ENCODE measurements at regions not wholly inside any gene's neighbourhood (a gene's known extent, or its start where the extent isn't known, plus 50 kb on each side); places are given as distances from the start of the nearest gene placed in this dataset.

- no peak overlapping the region for H3K4me3 Mint-ChIP-seq
- no peaks in the 10 kb centered on the region for H3K27me3 Mint-ChIP-seq (ENCODE audit: low read depth)
Observed at GRCh38 chr14:43147485-43147884, 1359.6 kb downstream of the FSCB start.

GRCh38 chr14:43145361-43145760, 1361.7 kb downstream of the FSCB start:
- H3K36me3 Mint-ChIP-seq (ENCODE audit: low read depth), result no peaks in the 10 kb centered on the region
- H3K9me3 Mint-ChIP-seq, result no peaks in the 10 kb centered on the region
- TF ChIP-seq CTCF (conservative IDR thresholded peaks at IDR 0.05), result no peak
- no peak for DNase-seq (ENCODE audit: low read depth, low spot score)
- H3K27ac Mint-ChIP-seq (ENCODE audit: unreplicated experiment), result no peak overlapping the region
- no peak overlapping the region for H3K4me3 Mint-ChIP-seq
- H3K27me3 Mint-ChIP-seq (ENCODE audit: low read depth), result no peaks in the 10 kb centered on the region
- no peaks in the 10 kb centered on the region for H3K4me1 Mint-ChIP-seq

More at GRCh38 chr14:43147485-43147884, 1359.6 kb downstream of the FSCB start:
- no peak for TF ChIP-seq CTCF (conservative IDR thresholded peaks at IDR 0.05)
- no peak for DNase-seq (ENCODE audit: low read depth, low spot score)
- H3K4me1 Mint-ChIP-seq, result no peaks in the 10 kb centered on the region
- no peaks in the 10 kb centered on the region for H3K36me3 Mint-ChIP-seq (ENCODE audit: low read depth)
- no peaks in the 10 kb centered on the region for H3K9me3 Mint-ChIP-seq
- H3K27ac Mint-ChIP-seq (ENCODE audit: unreplicated experiment), result no peak overlapping the region

DNA sequence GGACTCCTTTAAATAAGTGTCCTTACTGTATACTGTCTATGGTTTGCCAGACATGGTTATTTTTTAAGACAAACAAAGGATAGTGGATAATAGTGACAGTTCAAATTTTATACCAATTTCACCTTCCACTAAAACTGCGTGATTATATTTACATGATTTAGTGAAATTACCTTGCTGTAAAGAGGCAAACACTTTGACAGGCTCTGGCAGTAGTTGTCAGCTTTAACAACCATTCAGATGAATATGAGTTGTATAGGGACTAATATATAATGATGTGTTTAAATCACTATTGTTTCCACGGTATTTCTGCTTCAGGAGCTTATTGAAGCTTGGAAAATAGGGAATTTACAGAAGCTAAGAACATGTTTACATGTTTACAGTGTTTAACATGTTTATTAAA, 1364.0 kb downstream of the FSCB start:
- no peaks in the 10 kb centered on the region for H3K4me1 Mint-ChIP-seq
- DNase-seq (ENCODE audit: low read depth, low spot score), result no peak
- H3K27me3 Mint-ChIP-seq (ENCODE audit: low read depth), result no peaks in the 10 kb centered on the region
- H3K27ac Mint-ChIP-seq (ENCODE audit: unreplicated experiment), result no peak overlapping the region
- no peaks in the 10 kb centered on the region for H3K36me3 Mint-ChIP-seq (ENCODE audit: low read depth)
- peaks cover 3% of the 10 kb centered on the region for H3K9me3 Mint-ChIP-seq
- TF ChIP-seq CTCF (conservative IDR thresholded peaks at IDR 0.05), result no peak
- H3K4me3 Mint-ChIP-seq, result no peak overlapping the region

- H3K4me3 Mint-ChIP-seq, result no peak overlapping the region
- no peaks in the 10 kb centered on the region for H3K4me1 Mint-ChIP-seq
Observed at GRCh38 chr14:43141636-43142191, 1365.4 kb downstream of the FSCB start.

DNA sequence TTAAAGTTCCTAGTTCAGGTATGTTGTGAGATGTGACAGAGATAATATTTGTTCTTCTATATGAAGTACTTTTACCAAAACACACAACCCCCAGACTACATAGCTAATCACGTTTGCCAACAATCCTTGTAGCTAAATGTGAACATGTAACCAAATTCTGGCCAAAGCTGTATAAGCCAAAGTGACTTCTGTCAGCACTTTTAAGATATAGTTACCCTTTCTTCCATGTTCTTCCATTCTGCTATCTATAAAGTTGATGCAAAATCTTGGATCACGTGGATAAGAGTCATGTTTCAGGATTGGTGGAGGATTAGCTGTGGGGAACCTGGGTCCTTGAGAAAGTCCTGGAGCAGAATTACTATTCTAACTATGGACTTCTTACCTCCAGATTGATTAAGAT, 1366.6 kb downstream of the FSCB start:
- no peak for DNase-seq (ENCODE audit: low read depth, low spot score)
- H3K4me1 Mint-ChIP-seq, result no peaks in the 10 kb centered on the region
- no peak for TF ChIP-seq CTCF (conservative IDR thresholded peaks at IDR 0.05)
- H3K36me3 Mint-ChIP-seq (ENCODE audit: low read depth), result no peaks in the 10 kb centered on the region
- H3K4me3 Mint-ChIP-seq, result no peak overlapping the region
- H3K9me3 Mint-ChIP-seq, result peaks cover 3% of the 10 kb centered on the region
- no peaks in the 10 kb centered on the region for H3K27me3 Mint-ChIP-seq (ENCODE audit: low read depth)
- H3K27ac Mint-ChIP-seq (ENCODE audit: unreplicated experiment), result no peak overlapping the region

More at GRCh38 chr14:43141636-43142191, 1365.4 kb downstream of the FSCB start:
- peaks cover 3% of the 10 kb centered on the region for H3K9me3 Mint-ChIP-seq
- H3K36me3 Mint-ChIP-seq (ENCODE audit: low read depth), result no peaks in the 10 kb centered on the region
- TF ChIP-seq CTCF (conservative IDR thresholded peaks at IDR 0.05), result no peak
- H3K27ac Mint-ChIP-seq (ENCODE audit: unreplicated experiment), result no peak overlapping the region
- DNase-seq (ENCODE audit: low read depth, low spot score), result no peak
- H3K27me3 Mint-ChIP-seq (ENCODE audit: low read depth), result no peaks in the 10 kb centered on the region

All from neural crest cell (in vitro differentiated cells).